ENCODE measurements at regions not wholly inside any gene's neighbourhood (a gene's known extent, or its start where the extent isn't known, plus 50 kb on each side); places are given as distances from the start of the nearest gene placed in this dataset.
"Not testable (repeated sequence)": the region's sequence is repeated elsewhere in the genome, so short reads cannot be mapped to it uniquely, and the experiment has no call there.

DNA sequence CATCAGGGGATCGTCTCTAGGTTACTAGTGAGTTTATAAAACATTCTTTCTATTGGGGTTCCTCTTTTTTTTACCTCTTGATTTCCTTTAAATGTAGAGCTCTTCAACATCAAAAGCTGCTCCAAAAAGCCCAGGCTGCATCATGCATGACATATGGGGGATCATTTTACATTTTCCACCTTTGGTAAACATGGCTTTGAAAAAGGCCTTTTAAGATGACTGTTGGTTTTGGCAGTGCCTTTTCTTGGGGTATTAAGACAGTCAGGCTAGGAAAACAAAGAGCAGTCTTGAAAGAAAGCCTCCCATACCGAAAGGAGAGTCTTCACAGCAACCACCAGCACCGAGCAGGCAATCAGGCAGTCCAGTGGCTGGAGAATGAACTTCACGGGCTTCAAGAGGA is 73.2 kb downstream of the NPEPL1 start:
- intact Hi-C loops (cut with micrococcal nuclease), result no loop called here
- TF ChIP-seq, protein P1, sequence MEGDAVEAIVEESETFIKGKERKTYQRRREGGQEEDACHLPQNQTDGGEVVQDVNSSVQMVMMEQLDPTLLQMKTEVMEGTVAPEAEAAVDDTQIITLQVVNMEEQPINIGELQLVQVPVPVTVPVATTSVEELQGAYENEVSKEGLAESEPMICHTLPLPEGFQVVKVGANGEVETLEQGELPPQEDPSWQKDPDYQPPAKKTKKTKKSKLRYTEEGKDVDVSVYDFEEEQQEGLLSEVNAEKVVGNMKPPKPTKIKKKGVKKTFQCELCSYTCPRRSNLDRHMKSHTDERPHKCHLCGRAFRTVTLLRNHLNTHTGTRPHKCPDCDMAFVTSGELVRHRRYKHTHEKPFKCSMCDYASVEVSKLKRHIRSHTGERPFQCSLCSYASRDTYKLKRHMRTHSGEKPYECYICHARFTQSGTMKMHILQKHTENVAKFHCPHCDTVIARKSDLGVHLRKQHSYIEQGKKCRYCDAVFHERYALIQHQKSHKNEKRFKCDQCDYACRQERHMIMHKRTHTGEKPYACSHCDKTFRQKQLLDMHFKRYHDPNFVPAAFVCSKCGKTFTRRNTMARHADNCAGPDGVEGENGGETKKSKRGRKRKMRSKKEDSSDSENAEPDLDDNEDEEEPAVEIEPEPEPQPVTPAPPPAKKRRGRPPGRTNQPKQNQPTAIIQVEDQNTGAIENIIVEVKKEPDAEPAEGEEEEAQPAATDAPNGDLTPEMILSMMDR (IDR thresholded peaks at IDR 0.05; ENCODE audit: borderline replicate concordance), result no peak
- Histone ChIP-seq H3K9me3 (replicated peaks) (peaks cover 8% of the 10 kb centered on the region), H3K4me1 (no peaks in the 10 kb centered on the region), H3K36me3 (no peaks in the 10 kb centered on the region), H3K27ac (replicated peaks) (no peak overlapping the region), H3K27me3 (ENCODE audit: low read depth) (peaks cover 84% of the 10 kb centered on the region), H3K4me3 (no peak overlapping the region)
- DNase-seq, result no peak

DNA sequence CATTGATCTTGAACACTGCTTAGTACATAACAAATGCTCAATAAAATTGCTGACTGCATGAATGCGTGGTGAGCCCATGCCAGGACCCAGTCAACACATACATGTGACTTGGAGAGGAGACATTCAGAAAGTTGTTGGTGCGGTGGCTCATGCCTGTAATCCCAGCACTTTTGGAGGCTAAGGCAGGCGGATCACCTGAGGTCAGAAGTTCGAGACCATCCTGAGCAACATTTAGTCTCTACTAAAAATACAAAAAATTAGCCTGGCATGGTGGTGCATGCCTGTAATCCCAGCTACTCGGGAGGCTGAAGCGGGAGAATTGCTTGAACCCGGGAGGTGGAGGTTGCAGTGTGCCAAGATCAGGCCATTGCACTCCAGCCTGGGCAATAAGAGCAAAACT is 75.2 kb downstream of the NPEPL1 start:
- H3K4me3 ChIP-seq; H3K36me3 ChIP-seq; H3K27ac ChIP-seq (replicated peaks); DNase-seq; intact Hi-C loops (cut with micrococcal nuclease); H3K4me1 ChIP-seq; H3K9me3 ChIP-seq (replicated peaks): not testable (repeated sequence)
- H3K27me3 ChIP-seq (ENCODE audit: low read depth), result peaks cover 89% of the 10 kb centered on the region
